ENCODE measurements at regions not wholly inside any gene's neighbourhood (a gene's known extent, or its start where the extent isn't known, plus 50 kb on each side); places are given as distances from the start of the nearest gene placed in this dataset.

DNA sequence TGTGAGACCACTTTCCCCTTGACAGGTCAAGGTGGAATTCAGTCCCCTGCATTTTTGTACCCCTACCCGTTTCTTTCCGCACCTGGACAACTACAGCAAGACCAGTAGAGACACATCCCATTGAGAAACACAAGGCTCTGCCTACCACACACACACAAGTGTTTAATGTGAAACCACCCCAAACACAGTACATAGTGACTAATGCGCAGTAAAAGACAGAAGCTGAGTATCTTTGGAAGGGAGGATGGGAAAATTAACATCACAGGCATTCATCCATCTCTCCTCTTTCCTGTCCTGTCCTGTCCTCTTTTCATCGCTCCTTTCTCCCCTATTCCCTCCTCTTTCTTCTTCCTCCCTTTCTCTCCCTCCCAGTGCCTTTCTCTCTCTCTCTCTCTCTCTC lies 64.8 kb downstream of the SCN11A start:
- intact Hi-C loops (cut with micrococcal nuclease; ENCODE audit: unreplicated experiment): no loop called here
- CTCF ChIA-PET: no interaction called here
- no peaks in the 10 kb centered on the region for H3K4me1 ChIP-seq (ENCODE audit: insufficient read depth, low read length, poor library complexity, severe bottlenecking)
- no peak overlapping the region for H3K4me3 ChIP-seq (ENCODE audit: low read depth, low read length, poor library complexity, severe bottlenecking)
- no peak for TF ChIP-seq EZH2 (IDR thresholded peaks at IDR 0.05; ENCODE audit: borderline replicate concordance, low read depth, low read length, poor library complexity, severe bottlenecking)
- TF ChIP-seq, protein P1, sequence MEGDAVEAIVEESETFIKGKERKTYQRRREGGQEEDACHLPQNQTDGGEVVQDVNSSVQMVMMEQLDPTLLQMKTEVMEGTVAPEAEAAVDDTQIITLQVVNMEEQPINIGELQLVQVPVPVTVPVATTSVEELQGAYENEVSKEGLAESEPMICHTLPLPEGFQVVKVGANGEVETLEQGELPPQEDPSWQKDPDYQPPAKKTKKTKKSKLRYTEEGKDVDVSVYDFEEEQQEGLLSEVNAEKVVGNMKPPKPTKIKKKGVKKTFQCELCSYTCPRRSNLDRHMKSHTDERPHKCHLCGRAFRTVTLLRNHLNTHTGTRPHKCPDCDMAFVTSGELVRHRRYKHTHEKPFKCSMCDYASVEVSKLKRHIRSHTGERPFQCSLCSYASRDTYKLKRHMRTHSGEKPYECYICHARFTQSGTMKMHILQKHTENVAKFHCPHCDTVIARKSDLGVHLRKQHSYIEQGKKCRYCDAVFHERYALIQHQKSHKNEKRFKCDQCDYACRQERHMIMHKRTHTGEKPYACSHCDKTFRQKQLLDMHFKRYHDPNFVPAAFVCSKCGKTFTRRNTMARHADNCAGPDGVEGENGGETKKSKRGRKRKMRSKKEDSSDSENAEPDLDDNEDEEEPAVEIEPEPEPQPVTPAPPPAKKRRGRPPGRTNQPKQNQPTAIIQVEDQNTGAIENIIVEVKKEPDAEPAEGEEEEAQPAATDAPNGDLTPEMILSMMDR (conservative IDR thresholded peaks at IDR 0.05; ENCODE audit: low read depth, low read length): no peak
- no TSS peak for BruUV-seq (replicated peaks)
- DNase-seq (ENCODE audit: low spot score): no peak
- no peak overlapping the region for H3K27ac ChIP-seq (ENCODE audit: low read depth, low read length, poor library complexity, severe bottlenecking)
- H3K9me3 ChIP-seq (ENCODE audit: low read depth, low read length, poor library complexity, severe bottlenecking): no peaks in the 10 kb centered on the region
- POLR2A ChIA-PET (ENCODE audit: low non-redundant PET): no interaction called here
- H3K27me3 ChIP-seq (replicated peaks; ENCODE audit: insufficient read depth, low read depth, low read length, poor library complexity): peaks cover 7% of the 10 kb centered on the region
- H3K36me3 ChIP-seq (ENCODE audit: insufficient read depth, low read length, poor library complexity, severe bottlenecking): no peaks in the 10 kb centered on the region

DNA sequence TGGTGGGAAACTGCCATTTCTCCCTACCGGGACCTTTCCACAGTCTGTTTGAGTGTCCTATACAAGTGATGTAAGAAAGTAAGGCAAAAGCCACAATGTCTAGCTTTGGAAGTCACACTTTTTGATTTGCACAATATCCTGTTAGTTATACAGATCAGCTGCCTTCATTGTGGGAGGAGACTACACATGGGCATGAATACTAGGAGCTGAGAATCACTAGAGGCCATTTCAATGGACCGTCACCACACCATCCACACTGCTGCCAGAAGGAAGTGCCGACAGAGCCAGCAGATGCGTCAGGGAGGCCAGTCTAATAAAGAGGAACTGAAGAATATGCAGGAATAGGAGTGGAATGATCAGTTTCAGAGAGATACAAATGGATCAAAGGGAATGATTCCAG lies 65.8 kb downstream of the SCN11A start:
- intact Hi-C loops (cut with micrococcal nuclease; ENCODE audit: unreplicated experiment): no loop called here
- no peak for DNase-seq (ENCODE audit: low spot score)
- CTCF ChIA-PET: no interaction called here

DNA sequence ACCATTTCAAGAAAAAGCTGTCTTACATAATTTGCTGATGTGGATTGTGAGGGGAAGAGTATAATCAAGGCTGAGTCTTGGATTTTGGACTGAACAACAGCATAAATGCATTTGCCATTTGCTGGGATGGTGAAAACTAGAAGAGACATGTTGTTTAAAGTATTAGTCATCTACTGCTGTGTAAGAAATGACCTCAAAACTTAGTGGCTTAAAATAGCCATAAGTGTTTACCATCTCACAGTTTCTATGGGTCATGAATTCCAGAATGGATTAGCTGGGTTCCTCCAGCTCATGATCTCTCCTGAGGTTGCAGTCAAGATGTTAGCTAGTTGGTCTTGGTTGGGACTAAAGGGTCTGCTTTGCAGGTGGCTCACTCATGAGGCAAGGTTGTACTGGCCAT lies 66.2 kb downstream of the SCN11A start:
- Histone ChIP-seq H3K9me3 (ENCODE audit: low read depth, low read length, poor library complexity, severe bottlenecking) (no peaks in the 10 kb centered on the region), H3K4me1 (ENCODE audit: insufficient read depth, low read length, poor library complexity, severe bottlenecking) (no peaks in the 10 kb centered on the region), H3K4me3 (ENCODE audit: low read depth, low read length, poor library complexity, severe bottlenecking) (no peak overlapping the region), H3K27me3 (replicated peaks; ENCODE audit: insufficient read depth, low read depth, low read length, poor library complexity) (peaks cover 7% of the 10 kb centered on the region), H3K36me3 (ENCODE audit: insufficient read depth, low read length, poor library complexity, severe bottlenecking) (no peaks in the 10 kb centered on the region), H3K27ac (ENCODE audit: low read depth, low read length, poor library complexity, severe bottlenecking) (no peak overlapping the region)
- BruUV-seq (replicated peaks): no TSS peak
- TF ChIP-seq EZH2 (IDR thresholded peaks at IDR 0.05; ENCODE audit: borderline replicate concordance, low read depth, low read length, poor library complexity, severe bottlenecking): no peak
- TF ChIP-seq, protein P1 (conservative IDR thresholded peaks at IDR 0.05; ENCODE audit: low read depth, low read length): no peak
- POLR2A ChIA-PET (ENCODE audit: low non-redundant PET): no interaction called here
- intact Hi-C loops (cut with micrococcal nuclease; ENCODE audit: unreplicated experiment): no loop called here
- CTCF ChIA-PET: no interaction called here
- DNase-seq (ENCODE audit: low spot score): no peak

More for the DNA sequence above, 65.8 kb downstream of the SCN11A start:
- Histone ChIP-seq H3K4me3 (ENCODE audit: low read depth, low read length, poor library complexity, severe bottlenecking) (no peak overlapping the region), H3K36me3 (ENCODE audit: insufficient read depth, low read length, poor library complexity, severe bottlenecking) (no peaks in the 10 kb centered on the region), H3K9me3 (ENCODE audit: low read depth, low read length, poor library complexity, severe bottlenecking) (no peaks in the 10 kb centered on the region), H3K27me3 (replicated peaks; ENCODE audit: insufficient read depth, low read depth, low read length, poor library complexity) (peaks cover 7% of the 10 kb centered on the region), H3K4me1 (ENCODE audit: insufficient read depth, low read length, poor library complexity, severe bottlenecking) (no peaks in the 10 kb centered on the region), H3K27ac (ENCODE audit: low read depth, low read length, poor library complexity, severe bottlenecking) (no peak overlapping the region)
- POLR2A ChIA-PET (ENCODE audit: low non-redundant PET): no interaction called here
- BruUV-seq (replicated peaks): no TSS peak
- no peak for TF ChIP-seq EZH2 (IDR thresholded peaks at IDR 0.05; ENCODE audit: borderline replicate concordance, low read depth, low read length, poor library complexity, severe bottlenecking)

DNA sequence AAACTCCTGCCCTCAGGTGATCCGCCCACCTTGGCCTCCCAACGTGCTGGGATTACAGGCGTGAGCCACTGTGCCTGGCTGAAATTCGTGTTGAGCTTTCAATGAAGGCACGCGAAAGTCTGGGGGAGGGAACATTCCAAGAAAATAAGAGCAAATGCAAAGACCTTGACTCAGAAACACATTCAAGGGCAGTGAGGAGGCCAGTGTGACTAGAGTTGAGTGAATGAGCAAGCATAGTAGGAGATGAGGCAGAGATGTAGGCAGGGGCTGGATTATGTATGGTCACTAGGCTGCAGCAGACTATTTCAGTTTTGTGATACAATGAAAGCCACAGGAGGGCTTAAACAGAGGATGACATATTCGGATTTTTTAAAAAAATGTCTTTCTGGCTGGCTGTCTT lies 67.0 kb downstream of the SCN11A start:
- H3K4me1 ChIP-seq (ENCODE audit: insufficient read depth, low read length, poor library complexity, severe bottlenecking): no peaks in the 10 kb centered on the region
- BruUV-seq (replicated peaks): no TSS peak
- H3K4me3 ChIP-seq (ENCODE audit: low read depth, low read length, poor library complexity, severe bottlenecking): no peak overlapping the region
- H3K9me3 ChIP-seq (ENCODE audit: low read depth, low read length, poor library complexity, severe bottlenecking): no peaks in the 10 kb centered on the region
- H3K36me3 ChIP-seq (ENCODE audit: insufficient read depth, low read length, poor library complexity, severe bottlenecking): no peaks in the 10 kb centered on the region
- CTCF ChIA-PET: no interaction called here
- TF ChIP-seq EZH2 (IDR thresholded peaks at IDR 0.05; ENCODE audit: borderline replicate concordance, low read depth, low read length, poor library complexity, severe bottlenecking): no peak
- TF ChIP-seq, protein P1 (conservative IDR thresholded peaks at IDR 0.05; ENCODE audit: low read depth, low read length): no peak
- peaks cover 7% of the 10 kb centered on the region for H3K27me3 ChIP-seq (replicated peaks; ENCODE audit: insufficient read depth, low read depth, low read length, poor library complexity)
- intact Hi-C loops (cut with micrococcal nuclease; ENCODE audit: unreplicated experiment): no loop called here
- POLR2A ChIA-PET (ENCODE audit: low non-redundant PET): no interaction called here
- DNase-seq (ENCODE audit: low spot score): no peak
- H3K27ac ChIP-seq (ENCODE audit: low read depth, low read length, poor library complexity, severe bottlenecking): no peak overlapping the region

Measured in A673 (cell line).